ENCODE measurements at regions not wholly inside any gene's neighbourhood (a gene's known extent, or its start where the extent isn't known, plus 50 kb on each side); places are given as distances from the start of the nearest gene placed in this dataset.

GRCh38 chr1:65075123-65075976 is 72.7 kb upstream of the AK4 start:
- no peak for TF ChIP-seq EP300 (IDR thresholded peaks at IDR 0.05)
- peak; percentile 68 to 85 (median 71) for TF ChIP-seq CTCF (IDR thresholded peaks at IDR 0.05)
- TF ChIP-seq POLR2AphosphoS5 (IDR thresholded peaks at IDR 0.05) = no peak
- no peaks in the 10 kb centered on the region for H3K27me3 ChIP-seq
- H3K4me1 ChIP-seq = no peaks in the 10 kb centered on the region
- H3K9me3 ChIP-seq = no peaks in the 10 kb centered on the region
- no peak for DNase-seq (ENCODE audit: extremely low spot score)
- intact Hi-C loops (cut with DNase I) = loop anchor here (10.0 kb wide), 1 partner anchor 211 kb away; no protein-coding TSS in a partner anchor
- H3K27ac ChIP-seq (replicated peaks in 1 of 4) = no peak overlapping the region
- H3K4me3 ChIP-seq = no peak overlapping the region
- H3K36me3 ChIP-seq = no peaks in the 10 kb centered on the region
- WGBS = 55% methylated on average over 6 of the region's 6 CpGs

- intact Hi-C loops (cut with DNase I) = loop anchor here (10.0 kb wide), 1 partner anchor 213 kb away; no protein-coding TSS in a partner anchor
- WGBS = 34% methylated on average over 3 of the region's 3 CpGs
- Histone ChIP-seq H3K36me3 (no peaks in the 10 kb centered on the region), H3K27me3 (no peaks in the 10 kb centered on the region), H3K4me1 (no peaks in the 10 kb centered on the region), H3K4me3 (no peak overlapping the region), H3K9me3 (no peaks in the 10 kb centered on the region), H3K27ac (replicated peaks in 1 of 4) (no peak overlapping the region)
- DNase-seq (ENCODE audit: extremely low spot score) = no peak
- TF ChIP-seq POLR2AphosphoS5 (IDR thresholded peaks at IDR 0.05) (no peak), CTCF (IDR thresholded peaks at IDR 0.05) (no peak), EP300 (IDR thresholded peaks at IDR 0.05) (no peak), POLR2A (IDR thresholded peaks at IDR 0.05; ENCODE audit: low read depth) (no peak)
These were observed 70.6 kb upstream of the AK4 start for GRCh38 chr1:65077369-65077768.

- no peak overlapping the region for H3K4me3 ChIP-seq
- WGBS = 78% methylated on average over 5 of the region's 5 CpGs
- no peak for DNase-seq (ENCODE audit: extremely low spot score)
- TF ChIP-seq POLR2AphosphoS5 (IDR thresholded peaks at IDR 0.05) (no peak), POLR2A (IDR thresholded peaks at IDR 0.05; ENCODE audit: low read depth) (no peak), EP300 (IDR thresholded peaks at IDR 0.05) (no peak), CTCF (IDR thresholded peaks at IDR 0.05) (no peak)
- H3K4me1 ChIP-seq = no peaks in the 10 kb centered on the region
- no peak overlapping the region for H3K27ac ChIP-seq (replicated peaks in 1 of 4)
- no peaks in the 10 kb centered on the region for H3K27me3 ChIP-seq
- H3K9me3 ChIP-seq = no peaks in the 10 kb centered on the region
- H3K36me3 ChIP-seq = no peaks in the 10 kb centered on the region
- intact Hi-C loops (cut with DNase I) = loop anchor here (10.0 kb wide), 1 partner anchor 215 kb away; no protein-coding TSS in a partner anchor
These were observed 68.1 kb upstream of the AK4 start for GRCh38 chr1:65079941-65080340.

- Histone ChIP-seq H3K9me3 (no peaks in the 10 kb centered on the region), H3K4me3 (no peak overlapping the region), H3K36me3 (no peaks in the 10 kb centered on the region), H3K4me1 (no peaks in the 10 kb centered on the region), H3K27ac (replicated peaks in 1 of 4) (no peak overlapping the region), H3K27me3 (no peaks in the 10 kb centered on the region)
- DNase-seq (ENCODE audit: extremely low spot score) = no peak
- TF ChIP-seq EP300 (IDR thresholded peaks at IDR 0.05) (no peak), CTCF (IDR thresholded peaks at IDR 0.05) (no peak), POLR2A (IDR thresholded peaks at IDR 0.05; ENCODE audit: low read depth) (no peak), POLR2AphosphoS5 (IDR thresholded peaks at IDR 0.05) (no peak)
- intact Hi-C loops (cut with DNase I) = no loop called here
- WGBS = 84% methylated on average over 6 of the region's 6 CpGs
These were observed 65.5 kb upstream of the AK4 start for GRCh38 chr1:65082346-65083040.
